RWPE1 (cell line): ENCODE measurements at regions not wholly inside any gene's neighbourhood (a gene's known extent, or its start where the extent isn't known, plus 50 kb on each side); places are given as distances from the start of the nearest gene placed in this dataset.

Source experiments
- CTCF ChIA-PET: fragments of 350-600 bp; sonication (Branson Sonifier 250); formaldehyde crosslinking; extraction: SDS; loops from one replicate; lab custom pipeline; 2021; lab: Yijun Ruan, JAX
- POLR2A ChIA-PET: fragments of 400-600 bp; formaldehyde crosslinking; extraction: SDS; loops from one replicate; lab custom pipeline; 2020; ENCODE audit warnings: antibody characterized with exemption; ENCODE audit not compliant: low non-redundant PET; lab: Yijun Ruan, JAX
- DNase-seq: peaks from one replicate; pipeline ENCODE4 v3.0.0; 2012; ENCODE audit warnings: low spot score
- H3K27ac ChIP-seq: fragments of 450-650 bp; 2 replicates; pipeline ENCODE4 v1.5.1; 2017
- CTCF ChIP-seq: fragments of 450-650 bp; conservative IDR thresholded peaks from 2 replicates; pipeline ENCODE4 v1.5.1; 2017; ENCODE audit warnings: low read depth, mild to moderate bottlenecking

GRCh38 chr11:43581370-43582023 is 99.0 kb upstream of the HSD17B12 start:
- CTCF ChIA-PET: no interaction called here
- no peak overlapping the region for H3K27ac ChIP-seq
- POLR2A ChIA-PET: no interaction called here
- TF ChIP-seq CTCF: no peak
- DNase-seq: no peak

- ChIA-PET POLR2A (no interaction called here), CTCF (interaction anchor here (1.4 kb wide), 1 partner anchor 9 kb away, joined by 7 read pairs; no protein-coding TSS in a partner anchor)
- no peak for DNase-seq
- H3K27ac ChIP-seq: no peak overlapping the region
- TF ChIP-seq CTCF: no peak
These were observed 98.3 kb upstream of the HSD17B12 start for GRCh38 chr11:43582024-43582862.

- ChIA-PET CTCF (interaction anchor here (1.4 kb wide), 2 partner anchors 10 to 16 kb away, joined by 3 to 7 read pairs; no protein-coding TSS in a partner anchor), POLR2A (no interaction called here)
- no peak for TF ChIP-seq CTCF
- no peak overlapping the region for H3K27ac ChIP-seq
- DNase-seq: no peak
These were observed 97.6 kb upstream of the HSD17B12 start for GRCh38 chr11:43582863-43583462.

GRCh38 chr11:43583548-43583947 is 97.0 kb upstream of the HSD17B12 start:
- CTCF ChIA-PET: interaction anchor here (1.4 kb wide), 2 partner anchors 11 to 17 kb away, joined by 3 to 7 read pairs; no protein-coding TSS in a partner anchor
- no peak for TF ChIP-seq CTCF
- DNase-seq: no peak
- POLR2A ChIA-PET: no interaction called here
- H3K27ac ChIP-seq: no peak overlapping the region

GRCh38 chr11:43585877-43586608 is 94.5 kb upstream of the HSD17B12 start:
- POLR2A ChIA-PET: no interaction called here
- DNase-seq: no peak
- CTCF ChIA-PET: no interaction called here
- H3K27ac ChIP-seq: no peak overlapping the region
- no peak for TF ChIP-seq CTCF
